GM18505 (cell line): ENCODE measurements at regions not wholly inside any gene's neighbourhood (a gene's known extent, or its start where the extent isn't known, plus 50 kb on each side); places are given as distances from the start of the nearest gene placed in this dataset.
A peak's percentile ranks its signal among the peaks of the same experiment; 100 is the strongest.

Source experiments
- ATAC-seq: cut with Tn5 transposase; IDR thresholded peaks from one replicate; pipeline ENCODE4 v1.9.1; 2021; ENCODE audit not compliant: unreplicated experiment
- POLR2A ChIP-seq: IDR thresholded peaks from 4 replicates; pipeline ENCODE4 v1.6.1; 2011; ENCODE audit warnings: borderline replicate concordance; ENCODE audit not compliant: insufficient read depth, insufficient read length; ENCODE audit errors: extremely low read depth

- ATAC-seq = no peak
- TF ChIP-seq POLR2A = no peak
Observed at GRCh38 chr21:24220446-24220845, 1386.8 kb downstream of the MRPL39 start.

- TF ChIP-seq POLR2A = no peak
- ATAC-seq = no peak
Observed at GRCh38 chr21:24217151-24217550, 1390.1 kb downstream of the MRPL39 start.

- no peak for TF ChIP-seq POLR2A
- no peak for ATAC-seq
Observed at GRCh38 chr21:24210130-24210529, 1397.2 kb downstream of the MRPL39 start.

- no peak for ATAC-seq
- no peak for TF ChIP-seq POLR2A
Observed at GRCh38 chr21:24208562-24209260, 1398.6 kb downstream of the MRPL39 start.

GRCh38 chr21:24205319-24205718, 1402.0 kb downstream of the MRPL39 start:
- ATAC-seq = no peak
- no peak for TF ChIP-seq POLR2A

- ATAC-seq = no peak
- no peak for TF ChIP-seq POLR2A
Observed at GRCh38 chr21:24204641-24205040, 1402.6 kb downstream of the MRPL39 start.

GRCh38 chr21:24200052-24200451, 1407.2 kb downstream of the MRPL39 start:
- no peak for TF ChIP-seq POLR2A
- ATAC-seq = peak; percentile 84

- ATAC-seq = no peak
- no peak for TF ChIP-seq POLR2A
Observed at GRCh38 chr21:24197923-24198322, 1409.4 kb downstream of the MRPL39 start.

- TF ChIP-seq POLR2A = no peak
- ATAC-seq = no peak
Observed at GRCh38 chr21:24197132-24197643, 1410.1 kb downstream of the MRPL39 start.

GRCh38 chr21:24188506-24188905, 1418.8 kb downstream of the MRPL39 start:
- no peak for TF ChIP-seq POLR2A
- ATAC-seq = no peak

- no peak for TF ChIP-seq POLR2A
- no peak for ATAC-seq
Observed at GRCh38 chr21:24183077-24183476, 1424.2 kb downstream of the MRPL39 start.

GRCh38 chr21:24179110-24179509, 1428.2 kb downstream of the MRPL39 start:
- no peak for TF ChIP-seq POLR2A
- ATAC-seq = no peak

- no peak for TF ChIP-seq POLR2A
- no peak for ATAC-seq
Observed at GRCh38 chr21:24175106-24175505, 1432.2 kb downstream of the MRPL39 start.

- no peak for ATAC-seq
- TF ChIP-seq POLR2A = no peak
Observed at GRCh38 chr21:24171736-24172135, 1435.5 kb downstream of the MRPL39 start.
